Fibroblast of lung (primary cell): ENCODE measurements at regions not wholly inside any gene's neighbourhood (a gene's known extent, or its start where the extent isn't known, plus 50 kb on each side); places are given as distances from the start of the nearest gene placed in this dataset.
"Not testable (repeated sequence)": the region's sequence is repeated elsewhere in the genome, so short reads cannot be mapped to it uniquely, and the experiment has no call there.

Experiments
- DNase-seq, 2 donors: peaks; one replicate each; pipeline versions ENCODE4 v3.0.0 to v3.0.0-alpha.2; 2010; ENCODE audit warnings: low read depth in 2 of 2
- H2AFZ ChIP-seq: 2 replicates; pipeline ENCODE4 v1.5.1; 2012; ENCODE audit warnings: low read length, control low read depth, inconsistent platforms
- H3K27ac ChIP-seq: 2 replicates; pipeline ENCODE4 v1.5.1; 2011; ENCODE audit warnings: low read length, control low read depth; ENCODE audit not compliant: insufficient read depth
- H3K27me3 ChIP-seq: 2 replicates; pipeline ENCODE4 v1.5.1; 2011; ENCODE audit warnings: mild to moderate bottlenecking, low read length; ENCODE audit not compliant: control insufficient read depth, insufficient read depth
- H3K36me3 ChIP-seq: 2 replicates; pipeline ENCODE4 v1.5.1; 2011; ENCODE audit warnings: low read length; ENCODE audit not compliant: control insufficient read depth, insufficient read depth
- H3K4me1 ChIP-seq: 2 replicates; pipeline ENCODE4 v1.5.1; 2011; ENCODE audit warnings: low read length; ENCODE audit not compliant: control insufficient read depth, insufficient read depth; ENCODE audit errors: extremely low read depth
- H3K4me2 ChIP-seq: 2 replicates; pipeline ENCODE4 v1.5.1; 2011; ENCODE audit warnings: low read length, control low read depth; ENCODE audit not compliant: insufficient read depth; ENCODE audit errors: extremely low read depth
- H3K4me3 ChIP-seq, 4 experiments: fragments of 200-600 bp in 1 of 4; sonication (generic) in 1 of 4; replicated peaks in 1 of 4; 2 replicates each; pipeline ENCODE4 v1.5.1; 2011 to 2016; ENCODE audit warnings: low read length in 4 of 4, low read depth in 3 of 4, mild to moderate bottlenecking in 3 of 4, control low read depth in 2 of 4, inconsistent platforms in 1 of 4, mixed read lengths in 1 of 4; ENCODE audit not compliant: insufficient read depth in 1 of 4; ENCODE audit errors: control extremely low read depth in 1 of 4
- H3K79me2 ChIP-seq: 2 replicates; pipeline ENCODE4 v1.5.1; 2012; ENCODE audit warnings: mild to moderate bottlenecking, low read length, inconsistent platforms; ENCODE audit not compliant: control insufficient read depth, insufficient read depth
- H3K9ac ChIP-seq: 2 replicates; pipeline ENCODE4 v1.5.1; 2011; ENCODE audit warnings: mild to moderate bottlenecking, low read length, control low read depth; ENCODE audit not compliant: insufficient read depth
- H3K9me3 ChIP-seq: 2 replicates; pipeline ENCODE4 v1.5.1; 2012; ENCODE audit warnings: low read depth, low read length; ENCODE audit not compliant: control insufficient read depth, insufficient read depth
- H4K20me1 ChIP-seq: 2 replicates; pipeline ENCODE4 v1.5.1; 2011; ENCODE audit warnings: low read length; ENCODE audit not compliant: control insufficient read depth, insufficient read depth; ENCODE audit errors: extremely low read depth
- CTCF ChIP-seq, 2 donors: IDR thresholded peaks in 1 of 2; conservative IDR thresholded peaks in 1 of 2; 1 replicate in 1 of 2; 2 replicates in 1 of 2; pipeline ENCODE4 v1.5.1; 2011 to 2012; ENCODE audit warnings: low read length in 2 of 2, control low read depth in 1 of 2, inconsistent platforms in 1 of 2, low read depth in 1 of 2, mild to moderate bottlenecking in 1 of 2
- EZH2 ChIP-seq: IDR thresholded peaks from 2 replicates; pipeline ENCODE4 v1.5.1; 2012; ENCODE audit warnings: low read length, control low read depth, mild to moderate bottlenecking; ENCODE audit errors: missing control alignments

DNA sequence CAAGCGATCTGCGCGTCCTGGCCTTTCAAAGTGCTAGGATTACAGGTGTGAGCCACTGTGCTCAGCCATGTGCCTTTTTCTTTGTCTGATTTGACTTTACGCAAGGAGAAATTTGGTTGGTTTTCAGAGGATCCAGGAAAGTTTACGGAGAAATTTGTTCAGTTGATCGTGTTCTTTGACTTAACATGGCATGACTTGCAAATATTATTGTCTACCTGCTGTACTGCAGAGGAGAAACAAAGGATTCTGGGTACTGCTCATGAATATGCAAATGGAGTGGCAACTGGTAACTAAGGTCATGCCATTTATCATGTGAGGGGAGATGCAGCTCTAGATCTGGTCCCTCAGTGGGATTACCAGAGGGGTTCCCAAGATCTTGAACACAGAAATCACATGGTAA is 68.8 kb upstream of the CHD6 start:
- TF ChIP-seq EZH2 (no peak), CTCF (conservative IDR thresholded peaks at IDR 0.05 in 1 of 2, IDR thresholded peaks at IDR 0.05 in 1 of 2; ENCODE audit: low read depth in 1 of 2, low read length in 2 of 2) (no peak)

GRCh38 chr20:41685145-41685544 is 67.0 kb upstream of the CHD6 start:
- DNase-seq, H3K36me3 ChIP-seq, H3K4me2 ChIP-seq, H4K20me1 ChIP-seq, H3K4me1 ChIP-seq, H3K9ac ChIP-seq, H3K9me3 ChIP-seq, H3K79me2 ChIP-seq, H3K27me3 ChIP-seq, H3K4me3 ChIP-seq, H2AFZ ChIP-seq, H3K27ac ChIP-seq: not testable (repeated sequence)

More for the DNA sequence above, 68.8 kb upstream of the CHD6 start:
- Histone ChIP-seq H3K9ac (no peak overlapping the region), H3K27me3 (no peaks in the 10 kb centered on the region), H3K4me3 (no peak overlapping the region), H3K9me3 (no peaks in the 10 kb centered on the region), H3K4me1 (no peaks in the 10 kb centered on the region), H3K27ac (no peak overlapping the region), H3K4me2 (no peak overlapping the region), H3K79me2 (no peaks in the 10 kb centered on the region), H2AFZ (no peak overlapping the region), H4K20me1 (no peaks in the 10 kb centered on the region), H3K36me3 (no peaks in the 10 kb centered on the region)
- no peak for DNase-seq

GRCh38 chr20:41678799-41679198 is 60.6 kb upstream of the CHD6 start:
- Histone ChIP-seq H3K9ac (no peak overlapping the region), H3K79me2 (no peaks in the 10 kb centered on the region), H3K27me3 (no peaks in the 10 kb centered on the region), H3K9me3 (no peaks in the 10 kb centered on the region), H3K27ac (no peak overlapping the region), H2AFZ (no peak overlapping the region), H3K36me3 (no peaks in the 10 kb centered on the region), H3K4me1 (no peaks in the 10 kb centered on the region), H3K4me3 (no peak overlapping the region), H4K20me1 (no peaks in the 10 kb centered on the region), H3K4me2 (no peak overlapping the region)
- no peak for TF ChIP-seq EZH2
- TF ChIP-seq CTCF (conservative IDR thresholded peaks at IDR 0.05 in 1 of 2, IDR thresholded peaks at IDR 0.05 in 1 of 2; ENCODE audit: low read depth in 1 of 2, low read length in 2 of 2), result no peak
- DNase-seq, result no peak

DNA sequence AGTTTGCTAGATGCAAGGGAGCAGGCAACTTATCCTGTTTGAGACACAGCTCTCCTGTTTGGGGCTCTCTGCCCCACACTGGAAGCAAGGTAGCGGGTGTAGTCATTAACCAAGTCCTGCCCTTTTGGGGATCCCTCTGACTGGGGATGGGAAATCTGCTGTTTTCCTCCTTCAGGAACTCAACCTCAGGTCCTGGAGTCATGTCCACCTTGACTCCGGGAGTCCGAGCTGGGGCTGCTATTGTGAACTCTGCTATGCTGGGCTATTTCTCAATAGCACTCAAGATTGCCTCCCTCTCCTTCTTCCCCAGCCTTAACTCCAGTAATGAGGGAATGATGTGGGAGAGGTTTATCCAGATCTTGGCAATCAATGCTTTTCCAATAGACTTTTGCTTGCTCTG is 54.1 kb upstream of the CHD6 start:
- Histone ChIP-seq H3K9ac (no peak overlapping the region), H3K4me2 (no peak overlapping the region), H4K20me1 (no peaks in the 10 kb centered on the region), H3K27me3 (peaks cover 5% of the 10 kb centered on the region), H3K4me3 (no peak overlapping the region), H3K9me3 (no peaks in the 10 kb centered on the region), H3K36me3 (no peaks in the 10 kb centered on the region), H2AFZ (no peak overlapping the region), H3K27ac (no peak overlapping the region), H3K4me1 (no peaks in the 10 kb centered on the region), H3K79me2 (no peaks in the 10 kb centered on the region)
- TF ChIP-seq CTCF (conservative IDR thresholded peaks at IDR 0.05 in 1 of 2, IDR thresholded peaks at IDR 0.05 in 1 of 2; ENCODE audit: low read depth in 1 of 2, low read length in 2 of 2) (no peak), EZH2 (no peak)
- no peak for DNase-seq
